ENCODE measurements at regions not wholly inside any gene's neighbourhood (a gene's known extent, or its start where the extent isn't known, plus 50 kb on each side); places are given as distances from the start of the nearest gene placed in this dataset.

DNA sequence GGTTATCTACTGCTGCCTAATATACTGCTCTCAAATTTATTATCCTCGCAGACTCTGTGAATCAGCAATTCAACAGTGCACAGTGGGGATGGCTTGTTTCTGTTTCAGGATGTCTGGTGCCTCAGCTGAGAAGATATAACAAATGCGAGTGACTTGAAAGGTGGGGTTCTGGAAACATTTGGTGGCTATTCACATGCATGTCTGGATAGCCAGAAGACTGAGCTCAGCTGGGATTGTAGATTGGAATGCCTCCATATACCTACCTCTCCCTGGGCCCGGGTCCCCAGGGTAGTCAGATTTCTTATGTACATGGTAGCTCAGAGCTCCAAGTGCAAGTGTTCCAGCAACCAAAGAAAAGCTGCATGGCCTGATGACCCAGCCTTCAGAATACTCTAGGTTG lies 176.3 kb downstream of the IER5 start:
- Histone ChIP-seq H3K9me3 (ENCODE audit: insufficient read depth, low read depth, low read length) (no peaks in the 10 kb centered on the region), H2AFZ (ENCODE audit: low read length) (no peak overlapping the region), H3K9me2 (replicated peaks; ENCODE audit: low read depth, low read length) (no peaks in the 10 kb centered on the region), H3K4me2 (ENCODE audit: low read depth, low read length, poor library complexity, severe bottlenecking) (no peak overlapping the region), H3K36me3 (ENCODE audit: insufficient read depth, low read length) (no peaks in the 10 kb centered on the region), H3K4me1 (ENCODE audit: insufficient read depth, low read length, poor library complexity, severe bottlenecking) (no peaks in the 10 kb centered on the region), H3K9ac (ENCODE audit: low read depth, low read length, poor library complexity, severe bottlenecking) (no peak overlapping the region), H4K20me1 (ENCODE audit: insufficient read depth, low read length, poor library complexity, severe bottlenecking) (no peaks in the 10 kb centered on the region), H3K4me3 (ENCODE audit: low read length, poor library complexity, severe bottlenecking) (no peak overlapping the region), H3K79me2 (ENCODE audit: insufficient read depth, low read length) (no peaks in the 10 kb centered on the region), H3K27me3 (ENCODE audit: insufficient read depth, low read length, poor library complexity, severe bottlenecking) (no peaks in the 10 kb centered on the region), H3F3A (ENCODE audit: low read depth) (no peaks in the 10 kb centered on the region)
- TF ChIP-seq EZH2phosphoT487 (IDR thresholded peaks at IDR 0.05; ENCODE audit: borderline replicate concordance) = no peak
- TF ChIP-seq, protein P1, sequence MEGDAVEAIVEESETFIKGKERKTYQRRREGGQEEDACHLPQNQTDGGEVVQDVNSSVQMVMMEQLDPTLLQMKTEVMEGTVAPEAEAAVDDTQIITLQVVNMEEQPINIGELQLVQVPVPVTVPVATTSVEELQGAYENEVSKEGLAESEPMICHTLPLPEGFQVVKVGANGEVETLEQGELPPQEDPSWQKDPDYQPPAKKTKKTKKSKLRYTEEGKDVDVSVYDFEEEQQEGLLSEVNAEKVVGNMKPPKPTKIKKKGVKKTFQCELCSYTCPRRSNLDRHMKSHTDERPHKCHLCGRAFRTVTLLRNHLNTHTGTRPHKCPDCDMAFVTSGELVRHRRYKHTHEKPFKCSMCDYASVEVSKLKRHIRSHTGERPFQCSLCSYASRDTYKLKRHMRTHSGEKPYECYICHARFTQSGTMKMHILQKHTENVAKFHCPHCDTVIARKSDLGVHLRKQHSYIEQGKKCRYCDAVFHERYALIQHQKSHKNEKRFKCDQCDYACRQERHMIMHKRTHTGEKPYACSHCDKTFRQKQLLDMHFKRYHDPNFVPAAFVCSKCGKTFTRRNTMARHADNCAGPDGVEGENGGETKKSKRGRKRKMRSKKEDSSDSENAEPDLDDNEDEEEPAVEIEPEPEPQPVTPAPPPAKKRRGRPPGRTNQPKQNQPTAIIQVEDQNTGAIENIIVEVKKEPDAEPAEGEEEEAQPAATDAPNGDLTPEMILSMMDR (conservative IDR thresholded peaks at IDR 0.05; ENCODE audit: low read length) = no peak

DNA sequence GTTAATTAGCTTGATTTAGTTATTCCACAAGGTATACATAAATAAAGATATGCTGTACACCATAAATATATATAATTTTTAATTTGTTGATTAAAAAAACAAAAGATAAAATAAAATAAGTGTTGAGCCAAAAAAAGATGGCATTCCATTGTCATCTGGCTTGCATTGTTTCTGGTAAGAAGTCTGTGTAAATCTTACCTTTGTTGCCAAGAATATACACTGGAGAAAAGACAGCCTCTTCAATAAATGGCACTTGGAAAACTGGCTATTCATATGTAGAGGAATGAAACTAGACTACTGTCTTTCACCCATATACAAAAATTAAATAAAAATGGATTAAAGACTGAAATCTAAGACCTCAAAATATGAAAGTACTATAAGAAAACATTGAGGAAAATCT lies 196.5 kb downstream of the IER5 start:
- Histone ChIP-seq H3F3A (ENCODE audit: low read depth) (no peaks in the 10 kb centered on the region), H4K20me1 (ENCODE audit: insufficient read depth, low read length, poor library complexity, severe bottlenecking) (no peaks in the 10 kb centered on the region), H3K4me2 (ENCODE audit: low read depth, low read length, poor library complexity, severe bottlenecking) (no peak overlapping the region), H3K79me2 (ENCODE audit: insufficient read depth, low read length) (no peaks in the 10 kb centered on the region), H3K9me3 (ENCODE audit: insufficient read depth, low read depth, low read length) (peaks cover 8% of the 10 kb centered on the region; the same call in 1 of the 2 replicates), H3K27me3 (ENCODE audit: insufficient read depth, low read length, poor library complexity, severe bottlenecking) (no peaks in the 10 kb centered on the region), H3K9me2 (replicated peaks; ENCODE audit: low read depth, low read length) (no peaks in the 10 kb centered on the region), H2AFZ (ENCODE audit: low read length) (no peak overlapping the region), H3K9ac (ENCODE audit: low read depth, low read length, poor library complexity, severe bottlenecking) (no peak overlapping the region), H3K36me3 (ENCODE audit: insufficient read depth, low read length) (no peaks in the 10 kb centered on the region), H3K4me1 (ENCODE audit: insufficient read depth, low read length, poor library complexity, severe bottlenecking) (no peaks in the 10 kb centered on the region), H3K4me3 (ENCODE audit: low read length, poor library complexity, severe bottlenecking) (no peak overlapping the region)
- TF ChIP-seq, protein P1 (conservative IDR thresholded peaks at IDR 0.05; ENCODE audit: low read length) = no peak
- no peak for TF ChIP-seq EZH2phosphoT487 (IDR thresholded peaks at IDR 0.05; ENCODE audit: borderline replicate concordance)

DNA sequence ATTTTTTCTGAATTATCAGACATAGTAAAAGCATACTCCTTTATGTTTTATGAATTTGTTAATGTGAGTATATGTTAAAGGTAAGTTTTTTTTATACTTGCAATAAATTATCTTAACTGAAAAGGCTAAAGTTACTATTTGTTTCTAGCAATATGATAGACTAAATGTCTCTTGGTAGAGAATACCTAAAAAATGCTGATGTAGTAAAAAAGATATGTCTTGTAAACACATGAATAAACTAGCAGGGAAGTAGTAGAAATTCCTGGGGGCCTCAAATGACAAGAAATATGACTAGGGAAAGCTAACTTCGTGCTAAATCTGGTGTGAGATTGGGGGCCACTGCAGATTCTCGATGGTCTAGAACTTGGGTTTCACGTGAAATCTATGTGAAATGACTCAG lies 188.1 kb upstream of the CACNA1E start:
- Histone ChIP-seq H3K9me2 (replicated peaks; ENCODE audit: low read depth, low read length) (no peaks in the 10 kb centered on the region), H3K27me3 (ENCODE audit: insufficient read depth, low read length, poor library complexity, severe bottlenecking) (no peaks in the 10 kb centered on the region), H3K4me2 (ENCODE audit: low read depth, low read length, poor library complexity, severe bottlenecking) (no peak overlapping the region), H3F3A (ENCODE audit: low read depth) (no peaks in the 10 kb centered on the region), H3K79me2 (ENCODE audit: insufficient read depth, low read length) (no peaks in the 10 kb centered on the region), H3K4me1 (ENCODE audit: insufficient read depth, low read length, poor library complexity, severe bottlenecking) (no peaks in the 10 kb centered on the region), H3K9me3 (ENCODE audit: insufficient read depth, low read depth, low read length) (no peaks in the 10 kb centered on the region), H2AFZ (ENCODE audit: low read length) (no peak overlapping the region), H3K36me3 (ENCODE audit: insufficient read depth, low read length) (no peaks in the 10 kb centered on the region), H3K9ac (ENCODE audit: low read depth, low read length, poor library complexity, severe bottlenecking) (no peak overlapping the region), H3K4me3 (ENCODE audit: low read length, poor library complexity, severe bottlenecking) (no peak overlapping the region), H4K20me1 (ENCODE audit: insufficient read depth, low read length, poor library complexity, severe bottlenecking) (no peaks in the 10 kb centered on the region)
- TF ChIP-seq, protein P1 (conservative IDR thresholded peaks at IDR 0.05; ENCODE audit: low read length) = no peak
- TF ChIP-seq EZH2phosphoT487 (IDR thresholded peaks at IDR 0.05; ENCODE audit: borderline replicate concordance) = no peak

Data from Loucy (cell line).